Keratinocyte (primary cell): ENCODE measurements at regions not wholly inside any gene's neighbourhood (a gene's known extent, or its start where the extent isn't known, plus 50 kb on each side); places are given as distances from the start of the nearest gene placed in this dataset.

ENCODE experiments used
- DNase-seq: peaks from one replicate; pipeline ENCODE4 v3.0.0-alpha.2; 2011; ENCODE audit warnings: low read depth, missing footprints, low spot score
- FAIRE-seq: peaks from 2 replicates; lab custom pipeline; 2011; peaks lifted over from hg19 to GRCh38; lab: Jason Lieb, UNC
- H2AFZ ChIP-seq: 2 replicates; pipeline ENCODE4 v1.6.0; 2012; ENCODE audit warnings: low read length, control low read depth, inconsistent platforms; ENCODE audit not compliant: control insufficient read depth
- H3K27ac ChIP-seq: 2 replicates; pipeline ENCODE4 v1.5.1; 2011; ENCODE audit warnings: low read length; ENCODE audit not compliant: control insufficient read depth, insufficient read depth
- H3K27me3 ChIP-seq: 3 replicates; pipeline ENCODE4 v1.6.0; 2011; ENCODE audit warnings: low read length; ENCODE audit not compliant: control insufficient read depth, insufficient read depth; ENCODE audit errors: extremely low read depth
- H3K36me3 ChIP-seq, 2 experiments: 2 replicates in 1 of 2; 3 replicates in 1 of 2; pipeline ENCODE4 v1.5.1; 2011; ENCODE audit warnings: low read length in 2 of 2, mild to moderate bottlenecking in 1 of 2; ENCODE audit not compliant: control insufficient read depth in 2 of 2, insufficient read depth in 2 of 2; ENCODE audit errors: extremely low read depth in 1 of 2
- H3K4me1 ChIP-seq: 3 replicates; pipeline ENCODE4 v1.5.1; 2011; ENCODE audit warnings: low read length; ENCODE audit not compliant: control insufficient read depth, insufficient read depth; ENCODE audit errors: extremely low read depth
- H3K4me2 ChIP-seq: 3 replicates; pipeline ENCODE4 v1.6.0; 2011; ENCODE audit warnings: low read depth, low read length; ENCODE audit not compliant: control insufficient read depth, insufficient read depth; ENCODE audit errors: extremely low read depth
- H3K4me3 ChIP-seq, 3 experiments: fragments of 200-600 bp in 1 of 3; sonication (generic) in 1 of 3; 2 replicates in 2 of 3; 3 replicates in 1 of 3; pipeline ENCODE4 v1.5.1; 2011 to 2016; ENCODE audit warnings: low read length in 3 of 3, mild to moderate bottlenecking in 3 of 3, control low read depth in 2 of 3, inconsistent platforms in 1 of 3, low read depth in 1 of 3, mixed read lengths in 1 of 3, mixed run types in 1 of 3, moderate library complexity in 1 of 3; ENCODE audit not compliant: control insufficient read depth in 2 of 3, insufficient read depth in 2 of 3; ENCODE audit errors: extremely low read depth in 1 of 3
- H3K79me2 ChIP-seq: 2 replicates; pipeline ENCODE4 v1.6.0; 2012; ENCODE audit warnings: low read length; ENCODE audit not compliant: control insufficient read depth, insufficient read depth
- H3K9ac ChIP-seq: 3 replicates; pipeline ENCODE4 v1.6.0; 2011; ENCODE audit warnings: low read length; ENCODE audit not compliant: control insufficient read depth, insufficient read depth; ENCODE audit errors: extremely low read depth
- H3K9me1 ChIP-seq: 3 replicates; pipeline ENCODE4 v1.6.0; 2011; ENCODE audit warnings: low read length; ENCODE audit not compliant: control insufficient read depth, insufficient read depth; ENCODE audit errors: extremely low read depth
- H3K9me3 ChIP-seq: 2 replicates; pipeline ENCODE4 v1.5.1; 2012; ENCODE audit warnings: low read depth, low read length; ENCODE audit not compliant: control insufficient read depth
- H4K20me1 ChIP-seq: 3 replicates; pipeline ENCODE4 v1.6.0; 2011; ENCODE audit warnings: low read length; ENCODE audit not compliant: control insufficient read depth, insufficient read depth; ENCODE audit errors: extremely low read depth
- EZH2 ChIP-seq: IDR thresholded peaks from one replicate; pipeline ENCODE4 v1.6.1; 2012; ENCODE audit warnings: inconsistent platforms, mild to moderate bottlenecking, low read length, moderate library complexity
- dilution Hi-C: fragments of 300-500 bp; cut with MboI; formaldehyde crosslinking; loops from one replicate; pipeline ENCODE4 v1.7.0; 2020; ENCODE audit warnings: low sequenced_read_pairs; ENCODE audit not compliant: extremely low pct_ligation_motif_present
- TF ChIP-seq, protein P1 (sequence below), 3 experiments: IDR thresholded peaks in 1 of 3; conservative IDR thresholded peaks in 1 of 3; optimal IDR thresholded peaks in 1 of 3; 2 replicates in 2 of 3; 3 replicates in 1 of 3; pipeline versions ENCODE3 to v1.5.1; 2011; ENCODE audit warnings: low read length in 3 of 3, mild to moderate bottlenecking in 3 of 3, moderate library complexity in 2 of 3, control low read depth in 1 of 3, inconsistent platforms in 1 of 3; ENCODE audit not compliant: insufficient read depth in 2 of 3; ENCODE audit errors: extremely low read depth in 1 of 3

DNA sequence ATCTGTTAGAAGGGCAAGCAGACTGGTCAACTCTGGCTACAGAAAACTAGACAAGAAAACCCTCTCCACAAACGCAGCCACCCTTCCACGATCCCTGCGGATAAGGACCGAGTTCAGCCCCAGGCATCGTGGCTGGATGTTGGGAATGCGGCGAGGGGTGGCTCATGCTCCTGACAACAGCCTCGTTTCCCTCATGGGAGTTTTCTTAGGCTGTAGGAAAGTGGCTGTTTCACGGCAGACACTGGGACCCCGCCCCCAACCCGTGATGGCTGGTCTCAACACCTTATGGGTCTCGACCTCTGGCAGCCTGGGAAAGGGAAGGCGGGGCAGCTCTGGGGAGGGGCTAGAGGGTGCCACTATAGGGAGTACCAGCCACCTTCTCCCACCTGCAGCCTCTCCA lies 123.3 kb downstream of the RFLNA start:
- Histone ChIP-seq H3K9ac (no peak overlapping the region), H3K9me3 (no peaks in the 10 kb centered on the region), H3K4me2 (no peak overlapping the region), H3K36me3 (peaks cover 14 to 22% of the 10 kb centered on the region in 2 experiments), H3K4me3 (no peak overlapping the region), H3K9me1 (peaks cover 2% of the 10 kb centered on the region), H3K79me2 (peaks cover 4% of the 10 kb centered on the region), H4K20me1 (peaks cover 4% of the 10 kb centered on the region), H3K4me1 (peaks cover 13% of the 10 kb centered on the region), H3K27me3 (no peaks in the 10 kb centered on the region), H3K27ac (no peak overlapping the region), H2AFZ (no peak overlapping the region)
- TF ChIP-seq, protein P1, sequence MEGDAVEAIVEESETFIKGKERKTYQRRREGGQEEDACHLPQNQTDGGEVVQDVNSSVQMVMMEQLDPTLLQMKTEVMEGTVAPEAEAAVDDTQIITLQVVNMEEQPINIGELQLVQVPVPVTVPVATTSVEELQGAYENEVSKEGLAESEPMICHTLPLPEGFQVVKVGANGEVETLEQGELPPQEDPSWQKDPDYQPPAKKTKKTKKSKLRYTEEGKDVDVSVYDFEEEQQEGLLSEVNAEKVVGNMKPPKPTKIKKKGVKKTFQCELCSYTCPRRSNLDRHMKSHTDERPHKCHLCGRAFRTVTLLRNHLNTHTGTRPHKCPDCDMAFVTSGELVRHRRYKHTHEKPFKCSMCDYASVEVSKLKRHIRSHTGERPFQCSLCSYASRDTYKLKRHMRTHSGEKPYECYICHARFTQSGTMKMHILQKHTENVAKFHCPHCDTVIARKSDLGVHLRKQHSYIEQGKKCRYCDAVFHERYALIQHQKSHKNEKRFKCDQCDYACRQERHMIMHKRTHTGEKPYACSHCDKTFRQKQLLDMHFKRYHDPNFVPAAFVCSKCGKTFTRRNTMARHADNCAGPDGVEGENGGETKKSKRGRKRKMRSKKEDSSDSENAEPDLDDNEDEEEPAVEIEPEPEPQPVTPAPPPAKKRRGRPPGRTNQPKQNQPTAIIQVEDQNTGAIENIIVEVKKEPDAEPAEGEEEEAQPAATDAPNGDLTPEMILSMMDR (optimal IDR thresholded peaks at IDR 0.05 in 1 of 3, IDR thresholded peaks at IDR 0.05 in 1 of 3, conservative IDR thresholded peaks at IDR 0.05 in 1 of 3; ENCODE audit: extremely low read depth in 1 of 3, insufficient read depth in 2 of 3, low read length in 3 of 3), result no peak
- TF ChIP-seq EZH2, result no peak
- no peak for FAIRE-seq
- dilution Hi-C loops, result no loop called here
- DNase-seq, result no peak

DNA sequence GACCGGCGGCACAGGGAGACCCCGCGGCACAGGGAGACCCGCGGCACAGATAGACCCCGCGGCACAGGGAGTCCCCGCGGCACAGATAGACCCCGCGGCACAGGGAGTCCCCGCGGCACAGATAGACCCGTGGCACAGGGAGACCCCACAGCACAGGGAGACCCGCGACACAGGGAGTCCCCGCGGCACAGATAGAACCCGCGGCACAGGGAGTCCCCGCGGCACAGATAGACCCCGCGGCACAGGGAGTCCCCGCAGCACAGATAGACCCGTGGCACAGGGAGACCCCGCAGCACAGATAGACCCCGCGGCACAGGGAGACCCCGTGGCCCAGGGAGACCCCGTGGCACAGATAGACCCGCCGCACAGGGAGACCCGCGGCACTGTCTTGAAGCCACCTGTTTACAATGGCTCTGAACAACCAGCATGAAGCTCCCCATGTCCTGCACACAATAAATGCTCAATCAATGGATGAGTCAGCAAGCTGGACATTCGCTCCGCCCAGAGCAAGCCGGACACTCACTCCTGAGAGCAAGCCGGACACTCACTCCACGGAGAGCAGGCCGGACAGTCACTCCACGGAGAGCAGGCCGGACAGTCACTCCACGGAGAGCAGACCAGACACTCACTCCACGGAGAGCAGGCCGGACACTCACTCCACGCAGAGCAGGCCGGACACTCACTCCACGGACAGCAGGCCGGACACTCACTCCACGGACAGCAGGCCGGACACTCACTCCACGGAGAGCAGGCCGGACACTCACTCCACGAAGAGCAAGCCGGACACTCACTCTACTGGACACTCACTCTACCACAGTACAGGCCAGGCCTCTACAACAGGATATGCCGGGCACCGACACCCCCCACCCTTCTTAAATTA lies 121.9 kb downstream of the RFLNA start:
- no peak for FAIRE-seq

More for the DNA sequence above, 121.9 kb downstream of the RFLNA start:
- no peak overlapping the region for H3K9ac ChIP-seq
- H3K9me1 ChIP-seq, result no peaks in the 10 kb centered on the region
- H3K4me1 ChIP-seq, result peaks cover under 1% of the 10 kb centered on the region
- H3K36me3 ChIP-seq, result peaks cover 14 to 26% of the 10 kb centered on the region in 2 experiments
- peaks cover 5% of the 10 kb centered on the region for H4K20me1 ChIP-seq
- no peak overlapping the region for H3K4me3 ChIP-seq
- H3K27me3 ChIP-seq, result no peaks in the 10 kb centered on the region
- no peak overlapping the region for H3K4me2 ChIP-seq
- H3K27ac ChIP-seq, result no peak overlapping the region
- H3K79me2 ChIP-seq, result peaks cover 4% of the 10 kb centered on the region
- no peak for TF ChIP-seq EZH2
- TF ChIP-seq, protein P1 (optimal IDR thresholded peaks at IDR 0.05 in 1 of 3, IDR thresholded peaks at IDR 0.05 in 1 of 3, conservative IDR thresholded peaks at IDR 0.05 in 1 of 3; ENCODE audit: extremely low read depth in 1 of 3, insufficient read depth in 2 of 3, low read length in 3 of 3), result no peak
- H2AFZ ChIP-seq, result no peak overlapping the region
- no peaks in the 10 kb centered on the region for H3K9me3 ChIP-seq
- dilution Hi-C loops, result no loop called here
- no peak for DNase-seq
